Caco-2 (cell line): ENCODE measurements at regions not wholly inside any gene's neighbourhood (a gene's known extent, or its start where the extent isn't known, plus 50 kb on each side); places are given as distances from the start of the nearest gene placed in this dataset.

Experiments
- BruUV-seq: library from RNA; stranded (reverse); fragments of 400-500 nt; replicated peaks from 2 replicates; lab custom pipeline; 2021; lab: Mats Ljungman, UMichigan
- CTCF ChIA-PET: fragments of 300-600 bp; sonication (Branson Sonifier 250); formaldehyde crosslinking; loops from one replicate; lab custom pipeline; 2022; ENCODE audit warnings: antibody characterized with exemption; lab: Charles Lee
- POLR2A ChIA-PET: fragments of 300-600 bp; sonication (Branson Sonifier 250); formaldehyde crosslinking; loops from one replicate; lab custom pipeline; 2022; ENCODE audit warnings: antibody characterized with exemption; lab: Charles Lee
- DNase-seq, 2 experiments: peaks; one replicate each; pipeline versions ENCODE4 v3.0.0 to v3.0.0-alpha.2; 2020 to 2022
- H3K27me3 ChIP-seq: replicated peaks from 2 replicates; pipeline ENCODE4 v1.6.0; 2011; ENCODE audit warnings: low read length; ENCODE audit not compliant: control insufficient read depth, insufficient read depth
- H3K36me3 ChIP-seq: 2 replicates; pipeline ENCODE4 v1.5.1; 2011; ENCODE audit warnings: low read length; ENCODE audit not compliant: control insufficient read depth, insufficient read depth
- H3K4me1 ChIP-seq: fragments of 250-450 bp; sonication (Bioruptor Pico); 2 replicates; pipeline ENCODE4 v1.5.1; 2020; ENCODE audit warnings: mild to moderate bottlenecking
- H3K4me3 ChIP-seq: 2 replicates; pipeline ENCODE4 v1.5.1; 2011; ENCODE audit warnings: low read depth, mild to moderate bottlenecking, control low read depth, low read length
- H3K9me3 ChIP-seq: fragments of 250-450 bp; sonication (Bioruptor Pico); 2 replicates; pipeline ENCODE4 v1.5.1; 2020; ENCODE audit warnings: mild to moderate bottlenecking, moderate library complexity
- H3K27ac Mint-ChIP-seq: one replicate; pipeline ENCODE4 v1.8.0; 2022; ENCODE audit warnings: mixed read lengths; ENCODE audit not compliant: unreplicated experiment
- H3K27me3 Mint-ChIP-seq: one replicate; pipeline ENCODE4 v1.8.0; 2022; ENCODE audit warnings: mixed read lengths; ENCODE audit not compliant: insufficient read depth, unreplicated experiment
- H3K36me3 Mint-ChIP-seq: one replicate; pipeline ENCODE4 v1.8.0; 2022; ENCODE audit warnings: mild to moderate bottlenecking, mixed read lengths; ENCODE audit not compliant: insufficient read depth, unreplicated experiment
- H3K4me1 Mint-ChIP-seq: one replicate; pipeline ENCODE4 v1.8.0; 2022; ENCODE audit warnings: low read depth, mixed read lengths; ENCODE audit not compliant: unreplicated experiment
- H3K4me3 Mint-ChIP-seq: one replicate; pipeline ENCODE4 v1.8.0; 2022; ENCODE audit warnings: mild to moderate bottlenecking, moderate library complexity, mixed read lengths; ENCODE audit not compliant: unreplicated experiment
- H3K9me3 Mint-ChIP-seq: one replicate; pipeline ENCODE4 v1.8.0; 2022; ENCODE audit warnings: mixed read lengths; ENCODE audit not compliant: unreplicated experiment
- intact Hi-C: fragments of 100-400 bp; cut with micrococcal nuclease; formaldehyde crosslinking; loops from one replicate; pipeline ENCODE4 v1.10.0; 2022; ENCODE audit not compliant: unreplicated experiment
- TF ChIP-seq, protein P1 (sequence below), 2 experiments: fragments of 200-600 bp in 1 of 2; IDR thresholded peaks; 1 replicate in 1 of 2; 2 replicates in 1 of 2; pipeline versions ENCODE4 v1.5.1 to v1.8.0; 2011 to 2022; ENCODE audit warnings: antibody characterized with exemption in 1 of 2, control low read depth in 1 of 2, inconsistent platforms in 1 of 2, low read depth in 1 of 2, low read length in 1 of 2, mild to moderate bottlenecking in 1 of 2, moderate library complexity in 1 of 2; ENCODE audit not compliant: insufficient read depth in 1 of 2, severe bottlenecking in 1 of 2, unreplicated experiment in 1 of 2

DNA sequence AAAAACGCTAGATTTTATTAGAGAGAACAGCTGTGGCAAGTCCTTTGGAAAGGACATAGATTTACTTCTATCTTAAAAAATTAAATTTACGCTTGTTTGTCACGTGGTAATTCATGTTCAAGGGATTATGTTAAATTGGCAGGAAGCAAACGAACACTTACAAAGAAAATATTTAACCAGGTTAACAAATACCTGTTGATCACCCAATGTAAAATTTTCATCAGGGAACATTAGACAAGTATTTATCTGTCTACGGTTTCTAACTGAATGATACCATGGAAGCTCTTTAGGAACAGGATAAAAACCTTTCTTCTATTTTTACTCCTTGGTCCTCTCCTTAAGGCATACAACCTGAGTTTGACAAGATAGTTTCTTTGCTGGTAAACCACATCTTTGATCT lies 122.2 kb downstream of the NOC3L start:
- no peak overlapping the region for H3K4me3 ChIP-seq
- H3K9me3 Mint-ChIP-seq = no peaks in the 10 kb centered on the region
- H3K27me3 Mint-ChIP-seq = no peaks in the 10 kb centered on the region
- ChIA-PET POLR2A (no interaction called here), CTCF (no interaction called here)
- TF ChIP-seq, protein P1, sequence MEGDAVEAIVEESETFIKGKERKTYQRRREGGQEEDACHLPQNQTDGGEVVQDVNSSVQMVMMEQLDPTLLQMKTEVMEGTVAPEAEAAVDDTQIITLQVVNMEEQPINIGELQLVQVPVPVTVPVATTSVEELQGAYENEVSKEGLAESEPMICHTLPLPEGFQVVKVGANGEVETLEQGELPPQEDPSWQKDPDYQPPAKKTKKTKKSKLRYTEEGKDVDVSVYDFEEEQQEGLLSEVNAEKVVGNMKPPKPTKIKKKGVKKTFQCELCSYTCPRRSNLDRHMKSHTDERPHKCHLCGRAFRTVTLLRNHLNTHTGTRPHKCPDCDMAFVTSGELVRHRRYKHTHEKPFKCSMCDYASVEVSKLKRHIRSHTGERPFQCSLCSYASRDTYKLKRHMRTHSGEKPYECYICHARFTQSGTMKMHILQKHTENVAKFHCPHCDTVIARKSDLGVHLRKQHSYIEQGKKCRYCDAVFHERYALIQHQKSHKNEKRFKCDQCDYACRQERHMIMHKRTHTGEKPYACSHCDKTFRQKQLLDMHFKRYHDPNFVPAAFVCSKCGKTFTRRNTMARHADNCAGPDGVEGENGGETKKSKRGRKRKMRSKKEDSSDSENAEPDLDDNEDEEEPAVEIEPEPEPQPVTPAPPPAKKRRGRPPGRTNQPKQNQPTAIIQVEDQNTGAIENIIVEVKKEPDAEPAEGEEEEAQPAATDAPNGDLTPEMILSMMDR (IDR thresholded peaks at IDR 0.05; ENCODE audit: insufficient read depth in 1 of 2, low read depth in 1 of 2, low read length in 1 of 2, severe bottlenecking in 1 of 2, unreplicated experiment in 1 of 2) = no peak
- H3K9me3 ChIP-seq = no peaks in the 10 kb centered on the region
- no TSS peak for BruUV-seq
- intact Hi-C loops = no loop called here
- H3K27me3 ChIP-seq = no peaks in the 10 kb centered on the region
- no peaks in the 10 kb centered on the region for H3K4me1 Mint-ChIP-seq
- H3K4me3 Mint-ChIP-seq = no peak overlapping the region
- H3K36me3 ChIP-seq = no peaks in the 10 kb centered on the region; the same call in 1 of the 2 replicates
- H3K36me3 Mint-ChIP-seq = no peaks in the 10 kb centered on the region
- no peaks in the 10 kb centered on the region for H3K4me1 ChIP-seq
- DNase-seq = no peak
- H3K27ac Mint-ChIP-seq = no peak overlapping the region

DNA sequence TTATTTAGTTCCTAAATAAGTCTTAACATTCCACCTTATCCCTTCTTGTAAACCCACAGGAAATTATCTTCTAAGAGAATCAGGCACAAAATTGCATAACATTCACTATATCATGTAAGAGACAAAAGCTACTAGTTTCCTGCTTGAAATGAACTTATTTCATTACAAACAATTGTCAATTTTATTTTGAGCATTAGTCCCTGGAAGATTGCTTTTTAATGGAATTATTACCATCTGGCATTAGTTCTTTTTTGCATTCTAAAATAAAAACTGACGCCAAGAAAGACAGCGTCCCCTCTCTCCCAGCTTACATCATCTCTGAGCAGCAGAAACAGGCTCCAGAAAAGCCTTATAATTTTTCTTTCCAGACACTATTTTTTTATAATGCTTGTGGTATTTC lies 121.8 kb downstream of the NOC3L start:
- POLR2A ChIA-PET = no interaction called here
- intact Hi-C loops = no loop called here
- H3K27me3 ChIP-seq = no peaks in the 10 kb centered on the region
- H3K4me3 Mint-ChIP-seq = no peak overlapping the region
- H3K36me3 Mint-ChIP-seq = no peaks in the 10 kb centered on the region
- DNase-seq = no peak
- H3K27ac Mint-ChIP-seq = no peak overlapping the region
- no peak overlapping the region for H3K4me3 ChIP-seq
- H3K4me1 Mint-ChIP-seq = no peaks in the 10 kb centered on the region
- TF ChIP-seq, protein P1 (IDR thresholded peaks at IDR 0.05; ENCODE audit: insufficient read depth in 1 of 2, low read depth in 1 of 2, low read length in 1 of 2, severe bottlenecking in 1 of 2, unreplicated experiment in 1 of 2) = no peak
- no TSS peak for BruUV-seq
- H3K27me3 Mint-ChIP-seq = no peaks in the 10 kb centered on the region
- H3K36me3 ChIP-seq = no peaks in the 10 kb centered on the region; the same call in 1 of the 2 replicates
- H3K4me1 ChIP-seq = no peaks in the 10 kb centered on the region
- no peaks in the 10 kb centered on the region for H3K9me3 ChIP-seq
- H3K9me3 Mint-ChIP-seq = no peaks in the 10 kb centered on the region
- CTCF ChIA-PET = no interaction called here

DNA sequence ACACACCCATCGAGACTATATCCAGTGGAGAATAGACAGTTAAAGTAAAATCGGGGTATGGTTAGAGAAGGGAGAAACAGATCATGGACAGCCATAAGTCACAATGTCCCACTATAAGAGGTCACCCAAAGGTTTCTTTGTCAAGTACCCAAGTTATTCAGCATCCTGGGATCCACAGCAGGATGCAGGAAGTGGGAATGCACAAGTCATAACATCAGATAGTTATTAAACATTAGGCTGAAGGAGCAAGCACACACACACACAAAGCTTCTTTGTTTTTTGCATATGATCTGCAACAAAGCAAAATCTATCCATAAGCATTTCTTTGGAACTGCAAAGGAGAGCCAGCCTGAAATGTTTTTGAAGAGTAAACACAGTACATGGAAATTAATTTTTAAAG lies 111.6 kb downstream of the NOC3L start:
- ChIA-PET POLR2A (no interaction called here), CTCF (no interaction called here)
- Mint-ChIP-seq H3K9me3 (no peaks in the 10 kb centered on the region), H3K4me1 (no peaks in the 10 kb centered on the region), H3K27me3 (no peaks in the 10 kb centered on the region), H3K27ac (no peak overlapping the region), H3K4me3 (no peak overlapping the region), H3K36me3 (no peaks in the 10 kb centered on the region)
- intact Hi-C loops = no loop called here
- Histone ChIP-seq H3K9me3 (no peaks in the 10 kb centered on the region), H3K4me1 (no peaks in the 10 kb centered on the region), H3K27me3 (no peaks in the 10 kb centered on the region), H3K36me3 (no peaks in the 10 kb centered on the region), H3K4me3 (no peak overlapping the region)
- DNase-seq = no peak
- TF ChIP-seq, protein P1 (IDR thresholded peaks at IDR 0.05; ENCODE audit: insufficient read depth in 1 of 2, low read depth in 1 of 2, low read length in 1 of 2, severe bottlenecking in 1 of 2, unreplicated experiment in 1 of 2) = no peak
- no TSS peak for BruUV-seq
